Breast epithelium (tissue), 3 donors: ENCODE measurements at regions not wholly inside any gene's neighbourhood (a gene's known extent, or its start where the extent isn't known, plus 50 kb on each side); places are given as distances from the start of the nearest gene placed in this dataset.

Source experiments
- POLR2A ChIP-seq: fragments of 450-650 bp; IDR thresholded peaks from one replicate; pipeline ENCODE4 v1.6.1; 2016; ENCODE audit warnings: antibody characterized with exemption, mild to moderate bottlenecking, moderate library complexity
- POLR2AphosphoS5 ChIP-seq, 3 donors: sonication (generic); formaldehyde crosslinking; IDR thresholded peaks; one replicate each; pipeline ENCODE4 v1.6.1; 2017; ENCODE audit warnings: antibody characterized with exemption in 3 of 3
- TF ChIP-seq, protein P1 (sequence below), 3 donors: fragments of 450-650 bp; IDR thresholded peaks; one replicate each; pipeline ENCODE4 v1.5.1; 2016 to 2017; ENCODE audit warnings: antibody characterized with exemption in 3 of 3, mild to moderate bottlenecking in 3 of 3, moderate library complexity in 3 of 3

DNA sequence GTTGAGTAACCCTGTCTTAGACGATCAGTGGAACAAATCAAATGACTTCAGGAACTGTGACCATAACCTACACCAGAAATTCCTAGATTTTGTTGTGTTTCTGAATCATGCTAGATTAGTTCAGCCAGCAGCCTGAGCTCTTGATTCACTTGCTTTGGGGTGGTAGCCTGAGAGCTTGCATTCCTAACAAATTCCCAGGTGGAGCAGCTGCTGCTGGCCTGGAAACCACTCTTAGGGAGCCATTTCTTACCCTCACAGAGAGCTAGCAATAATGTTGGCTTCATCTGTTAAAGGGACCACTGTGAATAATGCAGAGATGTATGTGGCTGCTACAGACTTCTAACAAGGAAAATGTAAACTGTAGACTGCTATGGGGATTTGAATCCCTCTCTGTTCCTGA is 388.1 kb upstream of the PRR20A start:
- TF ChIP-seq, protein P1, sequence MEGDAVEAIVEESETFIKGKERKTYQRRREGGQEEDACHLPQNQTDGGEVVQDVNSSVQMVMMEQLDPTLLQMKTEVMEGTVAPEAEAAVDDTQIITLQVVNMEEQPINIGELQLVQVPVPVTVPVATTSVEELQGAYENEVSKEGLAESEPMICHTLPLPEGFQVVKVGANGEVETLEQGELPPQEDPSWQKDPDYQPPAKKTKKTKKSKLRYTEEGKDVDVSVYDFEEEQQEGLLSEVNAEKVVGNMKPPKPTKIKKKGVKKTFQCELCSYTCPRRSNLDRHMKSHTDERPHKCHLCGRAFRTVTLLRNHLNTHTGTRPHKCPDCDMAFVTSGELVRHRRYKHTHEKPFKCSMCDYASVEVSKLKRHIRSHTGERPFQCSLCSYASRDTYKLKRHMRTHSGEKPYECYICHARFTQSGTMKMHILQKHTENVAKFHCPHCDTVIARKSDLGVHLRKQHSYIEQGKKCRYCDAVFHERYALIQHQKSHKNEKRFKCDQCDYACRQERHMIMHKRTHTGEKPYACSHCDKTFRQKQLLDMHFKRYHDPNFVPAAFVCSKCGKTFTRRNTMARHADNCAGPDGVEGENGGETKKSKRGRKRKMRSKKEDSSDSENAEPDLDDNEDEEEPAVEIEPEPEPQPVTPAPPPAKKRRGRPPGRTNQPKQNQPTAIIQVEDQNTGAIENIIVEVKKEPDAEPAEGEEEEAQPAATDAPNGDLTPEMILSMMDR (IDR thresholded peaks at IDR 0.05): no peak
- TF ChIP-seq POLR2AphosphoS5 (IDR thresholded peaks at IDR 0.05) (no peak), POLR2A (no peak)
